Dermis blood vessel endothelial cell (primary cell): ENCODE measurements at regions not wholly inside any gene's neighbourhood (a gene's known extent, or its start where the extent isn't known, plus 50 kb on each side); places are given as distances from the start of the nearest gene placed in this dataset.
"Not testable (repeated sequence)": the region's sequence is repeated elsewhere in the genome, so short reads cannot be mapped to it uniquely, and the experiment has no call there.

Source experiments
- DNase-seq: peaks from one replicate; pipeline ENCODE4 v3.0.0; 2010

DNA sequence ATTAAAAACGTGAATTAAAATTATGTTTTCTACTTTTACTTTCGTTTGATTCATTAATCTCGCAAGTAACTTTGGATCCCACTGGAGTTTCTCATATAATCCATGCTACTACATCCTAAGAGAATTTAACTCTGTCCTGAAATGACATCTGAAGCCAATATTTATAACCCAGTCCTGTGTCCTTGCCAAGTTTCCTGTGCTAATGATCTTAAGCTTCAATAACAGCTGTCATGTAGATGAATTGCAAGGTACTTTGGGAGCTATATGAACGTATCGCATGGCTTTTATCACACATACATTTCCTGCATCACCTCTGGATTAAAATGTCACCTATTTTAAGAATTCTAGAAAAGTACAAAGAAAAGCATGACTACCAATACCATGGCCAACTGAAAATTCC, 833.8 kb upstream of the CITED2 start:
- DNase-seq: peak; percentile 48

GRCh38 chr6:140205795-140206593, 831.5 kb upstream of the CITED2 start:
- no peak for DNase-seq

GRCh38 chr6:140204154-140204553, 829.7 kb upstream of the CITED2 start:
- no peak for DNase-seq

DNA sequence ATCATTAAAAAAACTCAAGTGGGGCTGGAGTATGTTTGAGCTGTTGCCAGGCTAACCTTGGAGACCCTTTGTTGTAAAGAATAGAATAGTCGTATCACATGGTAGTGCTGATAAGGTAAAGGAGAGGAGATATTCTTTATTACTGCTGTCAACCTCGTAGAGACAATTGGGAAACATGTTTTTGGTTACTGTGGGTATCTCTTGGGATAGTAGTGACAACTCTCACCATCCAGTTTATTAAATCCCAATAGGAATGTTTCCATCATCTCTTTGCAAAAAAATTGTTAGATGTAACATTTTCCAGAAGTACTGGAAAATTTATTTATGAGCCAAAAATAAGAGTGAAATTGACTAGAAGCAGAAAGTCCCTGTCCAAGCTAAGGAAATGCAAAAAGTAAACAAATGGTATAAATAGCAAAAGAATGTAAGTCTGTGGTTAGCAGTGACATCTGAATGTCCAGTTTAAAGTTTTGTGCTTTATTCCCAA, 829.3 kb upstream of the CITED2 start:
- DNase-seq: peak; percentile 72

DNA sequence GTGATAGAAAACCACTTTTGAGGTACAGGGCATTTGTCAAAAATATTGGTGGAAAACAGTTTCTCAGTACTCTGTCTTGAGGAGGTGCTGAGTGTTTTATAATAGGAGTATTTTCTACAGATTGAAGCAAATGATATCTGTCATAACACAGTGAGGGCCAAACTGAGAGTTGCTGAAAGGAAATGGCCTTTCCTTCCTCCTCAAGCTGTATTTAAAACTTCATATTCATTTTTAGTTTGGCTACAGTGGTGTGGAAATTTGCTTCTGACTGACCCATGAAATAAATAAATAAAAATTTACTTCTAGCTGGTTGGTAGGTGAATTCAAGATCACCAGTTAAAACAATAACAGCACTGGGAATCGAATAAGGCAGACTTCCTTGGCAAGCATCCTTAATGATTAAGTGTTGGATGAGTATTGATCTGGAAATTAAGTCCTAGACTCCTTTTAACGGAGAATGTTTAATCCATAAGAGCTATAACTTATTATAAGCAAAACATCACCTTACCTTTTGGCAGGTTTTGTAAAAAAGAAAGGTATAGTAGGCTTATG, 828.6 kb upstream of the CITED2 start:
- DNase-seq: peak; percentile 86

GRCh38 chr6:140201787-140202458, 827.5 kb upstream of the CITED2 start:
- DNase-seq: no peak

- DNase-seq: peak; percentile 2
Measured at GRCh38 chr6:140193269-140193668, 818.8 kb upstream of the CITED2 start.

DNA sequence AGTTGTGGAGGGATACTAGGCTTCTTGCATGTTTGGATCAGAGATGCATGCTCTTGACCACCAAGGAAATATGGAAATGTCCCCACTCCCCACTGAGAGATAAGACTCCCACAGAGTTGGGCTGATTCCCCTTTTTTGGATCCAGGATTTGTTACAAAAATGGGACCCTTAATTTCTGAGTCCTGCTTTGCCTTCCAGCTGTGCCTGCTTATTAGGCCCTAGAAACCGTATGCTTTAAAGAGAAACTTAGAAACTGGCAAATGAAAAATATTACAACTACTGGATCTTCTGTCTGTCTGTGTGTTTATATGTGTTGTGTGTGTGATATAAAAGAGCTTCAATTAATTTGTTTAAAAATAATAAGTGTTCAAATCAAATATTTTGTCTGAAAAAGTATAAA, 817.6 kb upstream of the CITED2 start:
- no peak for DNase-seq

DNA sequence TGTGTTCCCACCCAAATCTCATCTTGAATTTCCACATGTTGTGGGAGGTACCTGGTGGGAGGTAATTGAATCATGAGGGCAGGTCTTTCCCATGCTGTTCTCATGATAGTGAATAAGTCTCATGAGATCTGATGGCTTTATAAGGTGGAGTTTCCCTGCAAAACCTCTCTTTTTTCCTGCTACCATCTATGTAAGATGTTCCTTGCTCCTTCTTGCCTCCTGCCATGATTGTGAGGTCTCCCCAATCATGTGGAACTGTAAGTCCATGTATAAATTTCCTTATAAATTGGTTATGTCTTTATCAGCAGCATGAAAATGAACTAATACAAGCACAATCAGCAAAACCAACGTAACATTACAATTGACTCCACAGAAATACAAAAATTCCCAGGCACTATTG, 814.8 kb upstream of the CITED2 start:
- DNase-seq: not testable (repeated sequence)

DNA sequence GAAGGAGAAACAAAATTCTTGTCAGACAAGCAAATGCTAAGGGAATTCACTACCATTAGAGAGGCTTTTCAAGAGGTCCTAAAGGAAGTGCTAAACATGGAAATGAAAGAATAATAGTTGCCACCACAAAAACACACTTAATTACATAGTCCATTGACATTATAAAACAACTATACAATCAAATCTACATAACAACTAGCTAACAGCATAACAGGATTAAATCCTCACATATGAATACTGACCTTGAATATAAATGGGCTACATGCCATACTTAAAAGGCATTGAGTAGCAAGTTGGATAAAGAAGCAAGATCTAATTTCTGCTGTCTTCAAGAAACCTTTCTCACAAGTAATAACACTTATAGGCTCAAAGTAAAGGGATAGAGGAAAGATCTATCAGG, 811.5 kb upstream of the CITED2 start:
- DNase-seq: no peak

DNA sequence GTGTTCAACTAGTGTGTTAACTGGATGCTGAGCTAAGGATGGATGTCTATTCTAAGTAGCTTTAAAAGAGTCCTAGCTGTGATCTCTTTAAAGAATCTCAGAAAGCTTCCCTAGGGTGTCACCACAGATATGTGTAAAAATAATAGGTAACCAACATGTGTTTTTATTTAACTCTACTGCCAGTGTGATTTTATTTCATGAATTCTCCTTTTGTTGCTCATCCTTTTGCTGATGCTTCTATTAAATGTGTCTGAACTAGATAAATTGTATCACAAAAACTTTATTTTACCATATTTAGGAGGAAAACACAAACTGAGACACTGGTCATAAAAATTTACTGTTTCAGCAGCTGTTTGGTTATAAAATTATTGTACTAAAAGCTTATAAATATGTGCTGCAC, 809.4 kb upstream of the CITED2 start:
- no peak for DNase-seq

- no peak for DNase-seq
Measured at GRCh38 chr6:140182821-140183220, 808.4 kb upstream of the CITED2 start.

- DNase-seq: no peak
Measured at GRCh38 chr6:140181876-140182275, 807.4 kb upstream of the CITED2 start.

- DNase-seq: no peak
Measured at GRCh38 chr6:140180306-140180705, 805.9 kb upstream of the CITED2 start.

DNA sequence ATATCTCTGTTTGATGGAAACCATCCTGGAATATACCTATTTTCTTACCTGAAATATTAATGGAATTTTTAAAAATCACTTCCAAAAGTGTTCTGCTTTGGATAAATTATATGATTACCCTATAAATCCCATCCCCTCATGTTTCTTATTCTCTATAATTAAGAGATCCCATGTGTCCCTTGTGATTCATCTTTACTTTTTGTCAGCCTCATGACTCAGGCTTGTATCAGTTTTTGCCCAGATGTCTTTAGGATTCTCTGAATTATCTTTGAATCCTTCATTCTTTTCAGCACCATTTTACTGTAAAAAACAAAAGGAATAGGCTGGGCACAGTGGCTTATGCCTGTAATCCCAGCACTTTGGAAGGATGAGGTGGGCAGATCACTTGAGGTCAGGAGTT, 804.5 kb upstream of the CITED2 start:
- no peak for DNase-seq

DNA sequence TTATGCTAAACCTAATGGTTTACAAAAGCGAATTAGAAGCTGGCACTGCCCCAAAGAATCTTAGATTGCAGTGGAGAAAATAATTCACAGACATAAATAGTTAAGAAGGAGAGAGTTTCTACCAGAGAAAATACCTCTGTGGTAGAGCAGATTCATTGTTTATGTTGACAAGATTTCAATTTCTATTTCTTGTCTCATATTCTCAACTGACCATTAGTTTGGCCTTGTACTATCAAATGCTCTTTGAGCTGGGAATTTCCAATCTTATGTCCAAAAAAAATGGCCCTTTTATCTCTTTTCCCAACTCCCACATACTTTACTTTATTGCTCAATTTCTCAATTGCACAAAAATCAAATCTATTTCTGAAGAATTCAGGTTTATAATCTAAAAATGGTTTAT, 804.1 kb upstream of the CITED2 start:
- no peak for DNase-seq

GRCh38 chr6:140176306-140176705, 801.9 kb upstream of the CITED2 start:
- DNase-seq: no peak

DNA sequence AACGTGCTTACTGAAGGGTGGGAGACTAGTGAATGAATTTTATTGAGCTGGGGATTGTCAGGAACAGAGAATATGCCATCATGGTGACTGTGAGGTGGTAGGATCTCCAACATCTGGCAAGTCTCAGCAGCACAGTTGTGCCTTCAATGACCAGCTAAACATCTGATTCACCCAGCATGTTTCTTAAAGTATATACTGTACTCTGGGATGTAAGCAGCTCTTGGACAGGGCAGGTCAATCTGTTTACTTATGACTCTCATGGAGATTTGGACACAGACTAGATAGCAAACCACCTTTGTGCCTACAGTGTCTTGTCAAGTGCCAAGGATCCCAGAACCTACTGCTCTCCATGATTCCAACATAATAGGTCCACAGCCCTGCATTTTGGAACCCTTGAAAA, 801.0 kb upstream of the CITED2 start:
- DNase-seq: no peak

- DNase-seq: no peak
Measured at GRCh38 chr6:140174524-140174923, 800.1 kb upstream of the CITED2 start.

DNA sequence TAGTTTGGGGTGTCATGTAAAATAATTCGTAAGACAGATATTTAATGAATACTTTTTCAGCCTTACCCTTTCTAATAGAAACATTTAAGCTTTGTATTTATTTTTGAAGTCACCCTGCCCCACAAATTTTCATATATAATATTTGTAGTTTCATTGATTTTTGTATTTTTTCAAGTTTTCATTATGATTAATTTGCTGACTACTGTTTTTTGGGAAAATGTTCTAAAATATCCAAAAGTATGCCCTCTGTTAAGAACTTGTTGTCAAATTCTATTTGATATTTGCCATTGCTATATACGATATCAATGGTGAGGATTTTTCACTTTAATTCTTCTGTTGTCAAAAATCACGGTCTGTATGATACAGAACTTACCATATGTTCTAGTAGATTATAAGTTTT, 793.9 kb upstream of the CITED2 start:
- no peak for DNase-seq

DNA sequence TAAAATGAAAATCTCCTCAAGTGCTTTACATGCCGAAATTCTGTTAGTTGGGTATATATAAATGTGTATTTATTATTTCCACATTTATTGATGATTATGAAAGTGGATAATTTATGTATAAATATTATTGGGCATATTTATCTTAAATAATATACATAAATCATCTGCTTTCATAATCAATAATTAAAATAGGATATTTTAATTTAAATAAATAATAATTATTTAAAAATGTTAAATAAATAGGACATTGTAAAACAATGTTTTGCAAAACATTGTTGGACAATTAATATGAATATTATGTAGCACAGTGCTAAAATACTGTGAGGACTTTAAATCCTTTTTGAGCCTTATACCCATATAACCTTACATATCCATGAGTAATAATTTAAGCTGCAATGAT, 786.5 kb upstream of the CITED2 start:
- no peak for DNase-seq

- no peak for DNase-seq
Measured at GRCh38 chr6:140160494-140160893, 786.0 kb upstream of the CITED2 start.

DNA sequence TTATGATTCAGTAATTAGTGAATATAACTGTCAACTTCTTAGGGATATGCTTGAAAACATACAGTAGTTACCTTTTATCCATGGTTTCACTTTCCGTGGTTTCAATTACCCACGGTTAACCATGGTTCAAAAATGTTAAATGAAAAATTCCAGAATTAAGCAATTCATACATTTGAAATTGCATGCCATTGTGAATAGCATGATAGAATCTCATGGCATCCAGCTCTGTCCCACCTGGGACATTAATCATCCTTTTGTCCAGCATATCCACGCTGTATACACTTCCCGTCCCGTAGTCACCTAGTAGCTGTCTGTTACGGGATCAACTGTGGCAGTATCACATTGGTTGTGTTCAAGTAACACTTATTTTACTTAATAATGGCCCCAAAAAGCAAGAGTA, 781.7 kb upstream of the CITED2 start:
- no peak for DNase-seq
